H1 (cell line): ENCODE measurements at regions not wholly inside any gene's neighbourhood (a gene's known extent, or its start where the extent isn't known, plus 50 kb on each side); places are given as distances from the start of the nearest gene placed in this dataset.

Experiments used
- CBX5 ChIP-seq: fragments of 300-800, 300-1000 bp; sonication (generic); IDR thresholded peaks from 2 replicates; pipeline ENCODE4 v1.7.1; 2016; ENCODE audit warnings: antibody characterized with exemption, low read length, low read depth
- EP300 ChIP-seq, 2 experiments: IDR thresholded peaks; 1 replicate in 1 of 2; 2 replicates in 1 of 2; pipeline ENCODE4 v1.6.1; 2011 to 2012; ENCODE audit warnings: low read depth in 2 of 2, low read length in 2 of 2, mild to moderate bottlenecking in 2 of 2, borderline replicate concordance in 1 of 2, inconsistent platforms in 1 of 2, moderate library complexity in 1 of 2

DNA sequence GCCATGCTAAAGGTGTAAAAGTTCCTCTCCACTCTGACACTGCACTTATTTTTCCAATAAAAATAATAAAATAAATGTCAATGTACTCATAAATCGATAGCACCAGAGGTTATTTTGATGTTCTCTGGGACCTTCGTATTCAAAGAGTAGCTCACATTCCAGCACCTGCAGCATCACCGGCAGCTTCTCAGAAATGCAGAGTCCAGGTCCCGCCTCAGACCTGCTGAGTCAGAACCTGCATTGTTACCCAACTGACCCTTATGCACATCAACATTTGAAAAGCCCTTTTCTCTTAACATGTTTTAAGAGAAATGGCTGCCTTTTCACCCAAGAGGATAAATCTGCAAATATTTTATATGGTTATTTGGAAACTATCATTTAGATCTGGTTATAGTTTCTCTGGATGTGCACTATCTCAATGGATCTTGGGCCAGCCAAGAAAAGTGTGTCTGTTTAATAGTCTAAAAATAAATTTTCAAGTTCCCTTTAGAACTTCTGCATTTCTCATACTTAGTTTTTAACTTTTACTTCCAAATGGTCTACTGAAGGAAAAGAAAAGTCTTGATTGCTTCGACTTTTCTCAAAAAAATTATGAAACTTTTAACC, 216.2 kb upstream of the PRDM1 start (continued):
- TF ChIP-seq EP300 (IDR thresholded peaks at IDR 0.05; ENCODE audit: borderline replicate concordance in 1 of 2, low read depth in 2 of 2, low read length in 2 of 2) (no peak), CBX5 (no peak)
